SK-N-SH (cell line): ENCODE measurements at regions not wholly inside any gene's neighbourhood (a gene's known extent, or its start where the extent isn't known, plus 50 kb on each side); places are given as distances from the start of the nearest gene placed in this dataset.

Experiments
- CTCF ChIA-PET: fragments of 300-600, 350-600 bp; formaldehyde crosslinking; extraction: SDS; loops from one replicate; lab custom pipeline; 2021; lab: Yijun Ruan, JAX
- POLR2A ChIA-PET: fragments of 350-600 bp; sonication (Branson Sonifier 250); formaldehyde crosslinking; extraction: SDS; loops from one replicate; lab custom pipeline; 2020; ENCODE audit warnings: antibody characterized with exemption, inconsistent platforms; lab: Yijun Ruan, JAX
- DNase-seq: peaks from one replicate; pipeline ENCODE4 v3.0.0; 2012
- H2AFZ ChIP-seq: fragments of 200-600 bp; sonication (generic); 2 replicates; pipeline ENCODE4 v1.8.1; 2016; ENCODE audit warnings: antibody characterized with exemption, mild to moderate bottlenecking, low read depth
- H3F3A ChIP-seq: fragments of 200-600 bp; sonication (generic); replicated peaks from 2 replicates; pipeline ENCODE3; 2016; ENCODE audit warnings: antibody characterized with exemption, mild to moderate bottlenecking; ENCODE audit not compliant: insufficient read depth
- H3K27ac ChIP-seq, 2 experiments: fragments of 200-500 bp in 1 of 2; fragments of 200-600 bp in 1 of 2; sonication (Bioruptor generic) in 1 of 2; sonication (generic), shearing (Covaris generic) in 1 of 2; 2 replicates each; pipeline versions ENCODE4 v1.5.1 to v1.6.1; 2014 to 2016; ENCODE audit warnings: low read depth in 2 of 2, inconsistent platforms in 1 of 2, low read length in 1 of 2, mild to moderate bottlenecking in 1 of 2, mixed read lengths in 1 of 2
- H3K27me3 ChIP-seq: fragments of 200-600 bp; sonication (generic), shearing (Covaris generic); 2 replicates; pipeline ENCODE4 v1.6.1; 2016; ENCODE audit warnings: mixed run types; ENCODE audit not compliant: insufficient read depth
- H3K36me3 ChIP-seq, 2 experiments: fragments of 200-500 bp in 1 of 2; fragments of 200-600 bp in 1 of 2; sonication (Bioruptor generic) in 1 of 2; sonication (generic) in 1 of 2; replicated peaks in 1 of 2; 2 replicates each; pipeline versions ENCODE3 to v1.5.1; 2014 to 2016; ENCODE audit warnings: low read length in 1 of 2, mild to moderate bottlenecking in 1 of 2; ENCODE audit not compliant: insufficient read depth in 2 of 2, control insufficient read depth in 1 of 2
- H3K4me1 ChIP-seq, 2 experiments: fragments of 200-500 bp in 1 of 2; fragments of 200-600 bp in 1 of 2; sonication (Bioruptor generic) in 1 of 2; sonication (generic), shearing (Covaris generic) in 1 of 2; 2 replicates each; pipeline versions ENCODE4 v1.5.1 to v1.6.1; 2014 to 2016; ENCODE audit warnings: low read depth in 1 of 2, low read length in 1 of 2, mixed run types in 1 of 2; ENCODE audit not compliant: insufficient read depth in 2 of 2, control insufficient read depth in 1 of 2
- H3K4me2 ChIP-seq: fragments of 200-600 bp; sonication (generic), shearing (Covaris generic); 2 replicates; pipeline ENCODE4 v1.6.1; 2017; ENCODE audit warnings: mixed run types
- H3K4me3 ChIP-seq, 2 experiments: fragments of 200-500 bp in 1 of 2; fragments of 200-600 bp in 1 of 2; sonication (Bioruptor generic) in 1 of 2; sonication (generic), shearing (Covaris generic) in 1 of 2; 2 replicates each; pipeline versions ENCODE4 v1.5.1 to v1.8.1; 2014 to 2016; ENCODE audit warnings: low read depth in 2 of 2, inconsistent platforms in 1 of 2, low read length in 1 of 2, mild to moderate bottlenecking in 1 of 2, mixed read lengths in 1 of 2, moderate library complexity in 1 of 2
- H3K79me2 ChIP-seq: fragments of 200-600 bp; sonication (generic); 2 replicates; pipeline ENCODE4 v1.8.1; 2017; ENCODE audit warnings: mild to moderate bottlenecking; ENCODE audit not compliant: insufficient read depth
- H3K9ac ChIP-seq: fragments of 200-600 bp; sonication (generic); 2 replicates; pipeline ENCODE4 v1.6.1; 2017; ENCODE audit warnings: mixed run types
- H3K9me2 ChIP-seq: fragments of 200-600 bp; sonication (generic); 2 replicates; pipeline ENCODE4 v1.6.1; 2017; ENCODE audit warnings: mixed run types
- H3K9me3 ChIP-seq: fragments of 200-600 bp; sonication (generic); 2 replicates; pipeline ENCODE4 v1.6.1; 2017; ENCODE audit warnings: mixed run types, mild to moderate bottlenecking, moderate library complexity
- H4K20me1 ChIP-seq: fragments of 200-600 bp; sonication (generic); 2 replicates; pipeline ENCODE4 v1.6.1; 2017; ENCODE audit warnings: mild to moderate bottlenecking, mixed run types; ENCODE audit not compliant: insufficient read depth
- CHD2 ChIP-seq: fragments of 150-350 bp; IDR thresholded peaks from 2 replicates; pipeline ENCODE4 v1.6.1; 2018; ENCODE audit warnings: low read length; ENCODE audit not compliant: partially characterized antibody
- EP300 ChIP-seq, 2 experiments: IDR thresholded peaks; 2 replicates each; pipeline versions ENCODE4 v1.4.0 to v1.6.1; 2012; ENCODE audit warnings: borderline replicate concordance in 1 of 2, low read depth in 1 of 2, low read length in 1 of 2
- EZH2phosphoT487 ChIP-seq: fragments of 200-600 bp; sonication (generic); IDR thresholded peaks from 2 replicates; pipeline ENCODE4 v1.6.1; 2017; ENCODE audit warnings: low read depth, mixed run types, mild to moderate bottlenecking, antibody characterized with exemption, moderate library complexity, borderline replicate concordance
- GABPA ChIP-seq: IDR thresholded peaks from 2 replicates; pipeline ENCODE4 v1.4.0; 2012; ENCODE audit warnings: low read depth, mild to moderate bottlenecking
- IRF3 ChIP-seq: fragments of 150-350 bp; IDR thresholded peaks from 2 replicates; pipeline ENCODE4 v1.6.1; 2016; ENCODE audit warnings: mild to moderate bottlenecking, low read depth, low read length
- JUND ChIP-seq: IDR thresholded peaks from 2 replicates; pipeline ENCODE4 v1.4.0; 2012
- MEF2A ChIP-seq: IDR thresholded peaks from 2 replicates; pipeline ENCODE4 v1.4.0; 2012; ENCODE audit warnings: low read depth, borderline replicate concordance
- MXI1 ChIP-seq: IDR thresholded peaks from 2 replicates; pipeline ENCODE4 v1.6.1; 2012; ENCODE audit warnings: mild to moderate bottlenecking, low read depth, low read length, improper control_type of control experiment
- POLR2AphosphoS5 ChIP-seq: IDR thresholded peaks from 2 replicates; pipeline ENCODE4 v1.6.1; 2012; ENCODE audit warnings: low read depth, low read length
- REST ChIP-seq: IDR thresholded peaks from 2 replicates; pipeline ENCODE4 v1.6.1; 2012; ENCODE audit warnings: mild to moderate bottlenecking, low read depth, low read length, moderate library complexity
- RFX5 ChIP-seq: IDR thresholded peaks from 2 replicates; pipeline ENCODE4 v1.6.1; 2012; ENCODE audit warnings: mild to moderate bottlenecking, improper control_type of control experiment, low read length
- SIN3A ChIP-seq: IDR thresholded peaks from 2 replicates; pipeline ENCODE4 v1.6.1; 2012; ENCODE audit warnings: low read depth, mild to moderate bottlenecking, low read length, moderate library complexity, borderline replicate concordance
- SMC3 ChIP-seq: IDR thresholded peaks from 2 replicates; pipeline ENCODE4 v1.6.1; 2012; ENCODE audit warnings: low read depth, low read length, improper control_type of control experiment
- TCF12 ChIP-seq: IDR thresholded peaks from 2 replicates; pipeline ENCODE4 v1.4.0; 2012
- USF1 ChIP-seq: IDR thresholded peaks from 2 replicates; pipeline ENCODE4 v1.4.0; 2012; ENCODE audit warnings: low read depth, borderline replicate concordance
- WGBS: methylation state at CpG from one replicate; pipeline ENCODE4 v1.1.6; 2017; ENCODE audit warnings: low lambda C conversion rate; 5-methylcytosine and 5-hydroxymethylcytosine counted together
- TF ChIP-seq, protein P1 (sequence below): IDR thresholded peaks from 2 replicates; pipeline ENCODE4; 2012
- TF ChIP-seq, protein P2 (sequence below): fragments of 150-350 bp; IDR thresholded peaks from 2 replicates; pipeline ENCODE4 v1.6.1; 2017; ENCODE audit warnings: antibody characterized with exemption, low read length, low read depth, borderline replicate concordance
- TF ChIP-seq, protein P3 (sequence below): IDR thresholded peaks from 2 replicates; pipeline ENCODE4 v1.4.0; 2012; ENCODE audit warnings: low read depth, borderline replicate concordance

- no peaks in the 10 kb centered on the region for H4K20me1 ChIP-seq
- no peaks in the 10 kb centered on the region for H3K36me3 ChIP-seq
- 52% methylated on average over 5 of the region's 5 CpGs for WGBS
- no peak overlapping the region for H3K4me3 ChIP-seq
- no peak overlapping the region; a peak in 1 of 4 replicates for H3K27ac ChIP-seq
- TF ChIP-seq TCF12 (no peak), SIN3A (no peak), EP300 (IDR thresholded peaks at IDR 0.05; ENCODE audit: borderline replicate concordance in 1 of 2, low read depth in 1 of 2, low read length in 1 of 2) (no peak), JUND (no peak), SMC3 (no peak), MEF2A (no peak), EZH2phosphoT487 (no peak), RFX5 (no peak), REST (no peak), POLR2AphosphoS5 (no peak), USF1 (no peak), CHD2 (no peak), GABPA (no peak), IRF3 (no peak), MXI1 (no peak)
- TF ChIP-seq, protein P1, sequence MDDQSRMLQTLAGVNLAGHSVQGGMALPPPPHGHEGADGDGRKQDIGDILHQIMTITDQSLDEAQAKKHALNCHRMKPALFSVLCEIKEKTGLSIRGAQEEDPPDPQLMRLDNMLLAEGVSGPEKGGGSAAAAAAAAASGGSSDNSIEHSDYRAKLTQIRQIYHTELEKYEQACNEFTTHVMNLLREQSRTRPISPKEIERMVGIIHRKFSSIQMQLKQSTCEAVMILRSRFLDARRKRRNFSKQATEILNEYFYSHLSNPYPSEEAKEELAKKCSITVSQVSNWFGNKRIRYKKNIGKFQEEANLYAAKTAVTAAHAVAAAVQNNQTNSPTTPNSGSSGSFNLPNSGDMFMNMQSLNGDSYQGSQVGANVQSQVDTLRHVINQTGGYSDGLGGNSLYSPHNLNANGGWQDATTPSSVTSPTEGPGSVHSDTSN = no peak
- TF ChIP-seq, protein P2, sequence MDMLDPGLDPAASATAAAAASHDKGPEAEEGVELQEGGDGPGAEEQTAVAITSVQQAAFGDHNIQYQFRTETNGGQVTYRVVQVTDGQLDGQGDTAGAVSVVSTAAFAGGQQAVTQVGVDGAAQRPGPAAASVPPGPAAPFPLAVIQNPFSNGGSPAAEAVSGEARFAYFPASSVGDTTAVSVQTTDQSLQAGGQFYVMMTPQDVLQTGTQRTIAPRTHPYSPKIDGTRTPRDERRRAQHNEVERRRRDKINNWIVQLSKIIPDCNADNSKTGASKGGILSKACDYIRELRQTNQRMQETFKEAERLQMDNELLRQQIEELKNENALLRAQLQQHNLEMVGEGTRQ = no peak
- TF ChIP-seq, protein P3, sequence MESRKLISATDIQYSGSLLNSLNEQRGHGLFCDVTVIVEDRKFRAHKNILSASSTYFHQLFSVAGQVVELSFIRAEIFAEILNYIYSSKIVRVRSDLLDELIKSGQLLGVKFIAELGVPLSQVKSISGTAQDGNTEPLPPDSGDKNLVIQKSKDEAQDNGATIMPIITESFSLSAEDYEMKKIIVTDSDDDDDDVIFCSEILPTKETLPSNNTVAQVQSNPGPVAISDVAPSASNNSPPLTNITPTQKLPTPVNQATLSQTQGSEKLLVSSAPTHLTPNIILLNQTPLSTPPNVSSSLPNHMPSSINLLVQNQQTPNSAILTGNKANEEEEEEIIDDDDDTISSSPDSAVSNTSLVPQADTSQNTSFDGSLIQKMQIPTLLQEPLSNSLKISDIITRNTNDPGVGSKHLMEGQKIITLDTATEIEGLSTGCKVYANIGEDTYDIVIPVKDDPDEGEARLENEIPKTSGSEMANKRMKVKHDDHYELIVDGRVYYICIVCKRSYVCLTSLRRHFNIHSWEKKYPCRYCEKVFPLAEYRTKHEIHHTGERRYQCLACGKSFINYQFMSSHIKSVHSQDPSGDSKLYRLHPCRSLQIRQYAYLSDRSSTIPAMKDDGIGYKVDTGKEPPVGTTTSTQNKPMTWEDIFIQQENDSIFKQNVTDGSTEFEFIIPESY = no peak
- H3K9ac ChIP-seq = no peak overlapping the region
- DNase-seq = no peak
- H2AFZ ChIP-seq = no peak overlapping the region
- no peaks in the 10 kb centered on the region for H3K9me3 ChIP-seq
- H3K4me2 ChIP-seq = no peak overlapping the region
- no peaks in the 10 kb centered on the region; the same call in 1 of the 2 replicates for H3K27me3 ChIP-seq
- H3K79me2 ChIP-seq = no peaks in the 10 kb centered on the region
- peaks cover 0 to 13% of the 10 kb centered on the region in 2 experiments; a peak in 2 of 4 replicates for H3K4me1 ChIP-seq
- no peaks in the 10 kb centered on the region for H3F3A ChIP-seq
- ChIA-PET CTCF (no interaction called here), POLR2A (no interaction called here)
- H3K9me2 ChIP-seq = no peaks in the 10 kb centered on the region
Measured at GRCh38 chr1:208551633-208552320, 307.6 kb upstream of the PLXNA2 start.
